SK-N-SH treated with all-trans-retinoic acid at 6 μM for 48 hours (cell line): ENCODE measurements at regions not wholly inside any gene's neighbourhood (a gene's known extent, or its start where the extent isn't known, plus 50 kb on each side); places are given as distances from the start of the nearest gene placed in this dataset.

ENCODE experiments used
- ATAC-seq: fragments of 200-7000 bp; cut with Tn5 transposase; 3 replicates; pipeline ENCODE4 v1.9.1; 2020; ENCODE audit warnings: mild to moderate bottlenecking, moderate library complexity
- ARNTL ChIP-seq: fragments of 450-650 bp; formaldehyde crosslinking; IDR thresholded peaks from 2 replicates; pipeline ENCODE4 v1.5.0; 2020; ENCODE audit warnings: low read depth, mild to moderate bottlenecking, moderate library complexity, borderline replicate concordance
- BACH2 ChIP-seq: fragments of 250-450 bp; sonication (Bioruptor Pico); IDR thresholded peaks from 2 replicates; pipeline ENCODE4 v1.9.0; 2021; ENCODE audit warnings: mild to moderate bottlenecking, borderline replicate concordance
- CSDC2 ChIP-seq: fragments of 250-450 bp; sonication (Bioruptor Pico); IDR thresholded peaks from 2 replicates; pipeline ENCODE4 v1.5.0; 2020; ENCODE audit warnings: mild to moderate bottlenecking, moderate library complexity
- ESRRG ChIP-seq: fragments of 250-450 bp; sonication (Bioruptor Pico); IDR thresholded peaks from 2 replicates; pipeline ENCODE4 v1.6.1; 2021; ENCODE audit warnings: mild to moderate bottlenecking
- GLIS3 ChIP-seq: fragments of 250-450 bp; sonication (Bioruptor Pico); IDR thresholded peaks from 2 replicates; pipeline ENCODE4 v1.5.0; 2020; ENCODE audit warnings: mild to moderate bottlenecking, moderate library complexity
- ISL1 ChIP-seq: fragments of 250-450 bp; sonication (Bioruptor Pico); IDR thresholded peaks from 2 replicates; pipeline ENCODE4 v2.1.2; 2022; ENCODE audit warnings: mild to moderate bottlenecking, moderate library complexity
- OSR1 ChIP-seq: fragments of 250-450 bp; sonication (Bioruptor Pico); IDR thresholded peaks from 2 replicates; pipeline ENCODE4 v1.8.0; 2022; ENCODE audit warnings: moderate library complexity, mild to moderate bottlenecking, inconsistent platforms
- PATZ1 ChIP-seq: fragments of 250-450 bp; sonication (Bioruptor Pico); IDR thresholded peaks from 2 replicates; pipeline ENCODE4 v1.8.0; 2020; ENCODE audit warnings: mild to moderate bottlenecking, moderate library complexity, borderline replicate concordance
- PPARA ChIP-seq: fragments of 250-450 bp; sonication (Bioruptor Pico); IDR thresholded peaks from 2 replicates; pipeline ENCODE4 v1.5.0; 2020; ENCODE audit warnings: mild to moderate bottlenecking, borderline replicate concordance
- RARB ChIP-seq: fragments of 250-450 bp; sonication (Bioruptor Pico); IDR thresholded peaks from 2 replicates; pipeline ENCODE4 v1.8.0; 2021; ENCODE audit warnings: mild to moderate bottlenecking, moderate library complexity
- SNAI2 ChIP-seq: fragments of 250-450 bp; sonication (Bioruptor Pico); IDR thresholded peaks from 2 replicates; pipeline ENCODE4 v1.5.0; 2020; ENCODE audit warnings: mild to moderate bottlenecking, moderate library complexity
- TCF4 ChIP-seq: fragments of 250-450 bp; sonication (Bioruptor Pico); IDR thresholded peaks from 2 replicates; pipeline ENCODE4 v1.8.0; 2021; ENCODE audit warnings: mild to moderate bottlenecking, moderate library complexity, borderline replicate concordance
- TOX ChIP-seq: fragments of 250-450 bp; sonication (Bioruptor Pico); IDR thresholded peaks from 2 replicates; pipeline ENCODE4 v1.8.0; 2021; ENCODE audit warnings: mild to moderate bottlenecking, moderate library complexity, borderline replicate concordance
- TSHZ2 ChIP-seq: fragments of 250-450 bp; sonication (Bioruptor Pico); IDR thresholded peaks from 2 replicates; pipeline ENCODE4 v1.5.0; 2020; ENCODE audit warnings: mild to moderate bottlenecking, moderate library complexity
- ZC3H10 ChIP-seq: fragments of 250-450 bp; sonication (Bioruptor Pico); IDR thresholded peaks from 2 replicates; pipeline ENCODE4 v1.5.1; 2021; ENCODE audit warnings: mild to moderate bottlenecking, moderate library complexity
- ZFP3 ChIP-seq: fragments of 250-450 bp; sonication (Bioruptor Pico); IDR thresholded peaks from 2 replicates; pipeline ENCODE4 v1.5.0; 2020; ENCODE audit warnings: mild to moderate bottlenecking, moderate library complexity
- ZFP30 ChIP-seq: fragments of 450-650 bp; formaldehyde crosslinking; IDR thresholded peaks from 2 replicates; pipeline ENCODE4 v1.5.0; 2022; ENCODE audit warnings: mild to moderate bottlenecking, moderate library complexity
- ZNF565 ChIP-seq: fragments of 450-650 bp; formaldehyde crosslinking; conservative IDR thresholded peaks from 2 replicates; pipeline ENCODE4 v1.5.0; 2020; ENCODE audit warnings: low read depth, mild to moderate bottlenecking, moderate library complexity
- ZNF70 ChIP-seq: fragments of 450-650 bp; formaldehyde crosslinking; IDR thresholded peaks from 2 replicates; pipeline ENCODE4 v1.5.0; 2020; ENCODE audit warnings: mild to moderate bottlenecking, moderate library complexity
- ZNF8 ChIP-seq: fragments of 450-650 bp; formaldehyde crosslinking; IDR thresholded peaks from 2 replicates; pipeline ENCODE4 v1.5.0; 2020; ENCODE audit warnings: mild to moderate bottlenecking, moderate library complexity
- TF ChIP-seq, protein P1 (sequence below): fragments of 250-450 bp; sonication (Bioruptor Pico); IDR thresholded peaks from 2 replicates; pipeline ENCODE4 v1.5.1; 2020; ENCODE audit warnings: low read depth, mild to moderate bottlenecking, moderate library complexity
- TF ChIP-seq, protein P2 (sequence below): fragments of 250-450 bp; sonication (Bioruptor Pico); IDR thresholded peaks from 2 replicates; pipeline ENCODE4 v1.8.0; 2021; ENCODE audit warnings: low read depth, mild to moderate bottlenecking, moderate library complexity, borderline replicate concordance

DNA sequence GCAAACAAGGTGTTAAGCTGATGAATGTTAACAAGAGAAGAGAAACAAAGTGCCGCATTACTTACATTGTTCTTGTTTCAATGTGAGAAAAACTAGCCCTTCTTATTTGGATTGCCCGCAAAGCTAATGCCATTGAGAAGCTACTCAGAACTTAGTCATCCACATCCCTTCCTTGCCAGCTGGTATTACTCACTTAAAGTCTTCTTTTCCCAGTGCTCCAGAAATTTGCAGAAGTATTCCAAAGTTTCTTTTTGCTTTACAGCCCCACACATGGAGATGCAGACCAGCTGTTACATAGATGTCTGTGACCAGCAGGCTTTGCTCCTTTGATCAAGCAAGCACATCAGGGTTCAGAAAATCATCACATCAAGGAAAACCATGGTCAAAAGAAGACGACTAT, 529.0 kb downstream of the TBC1D32 start:
- TF ChIP-seq CSDC2 (CRISPR knock-in tag), result no peak
- TF ChIP-seq RARB (CRISPR knock-in tag), result no peak
- no peak for TF ChIP-seq PPARA (CRISPR knock-in tag)
- no peak for TF ChIP-seq ZNF70 (CRISPR knock-in tag)
- TF ChIP-seq GLIS3 (CRISPR knock-in tag), result no peak
- ATAC-seq, result no peak

GRCh38 chr6:120804612-120805011, 529.7 kb downstream of the TBC1D32 start:
- ATAC-seq, result no peak
- TF ChIP-seq PPARA (CRISPR knock-in tag), result no peak
- TF ChIP-seq, protein P1, sequence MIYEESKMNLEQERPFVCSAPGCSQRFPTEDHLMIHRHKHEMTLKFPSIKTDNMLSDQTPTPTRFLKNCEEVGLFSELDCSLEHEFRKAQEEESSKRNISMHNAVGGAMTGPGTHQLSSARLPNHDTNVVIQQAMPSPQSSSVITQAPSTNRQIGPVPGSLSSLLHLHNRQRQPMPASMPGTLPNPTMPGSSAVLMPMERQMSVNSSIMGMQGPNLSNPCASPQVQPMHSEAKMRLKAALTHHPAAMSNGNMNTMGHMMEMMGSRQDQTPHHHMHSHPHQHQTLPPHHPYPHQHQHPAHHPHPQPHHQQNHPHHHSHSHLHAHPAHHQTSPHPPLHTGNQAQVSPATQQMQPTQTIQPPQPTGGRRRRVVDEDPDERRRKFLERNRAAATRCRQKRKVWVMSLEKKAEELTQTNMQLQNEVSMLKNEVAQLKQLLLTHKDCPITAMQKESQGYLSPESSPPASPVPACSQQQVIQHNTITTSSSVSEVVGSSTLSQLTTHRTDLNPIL (CRISPR knock-in tag), result no peak
- no peak for TF ChIP-seq TCF4 (CRISPR knock-in tag)
- TF ChIP-seq ZNF565 (CRISPR knock-in tag), result no peak
- no peak for TF ChIP-seq SNAI2 (CRISPR knock-in tag)
- no peak for TF ChIP-seq TSHZ2 (CRISPR knock-in tag)
- no peak for TF ChIP-seq ISL1 (CRISPR knock-in tag)
- no peak for TF ChIP-seq CSDC2 (CRISPR knock-in tag)
- no peak for TF ChIP-seq PATZ1 (CRISPR knock-in tag)
- no peak for TF ChIP-seq ZC3H10 (CRISPR knock-in tag)
- TF ChIP-seq ESRRG (CRISPR knock-in tag), result no peak
- TF ChIP-seq TOX (CRISPR knock-in tag), result no peak
- no peak for TF ChIP-seq OSR1
- no peak for TF ChIP-seq ZFP30 (CRISPR knock-in tag)
- no peak for TF ChIP-seq ZNF8 (CRISPR knock-in tag)
- TF ChIP-seq, protein P2, sequence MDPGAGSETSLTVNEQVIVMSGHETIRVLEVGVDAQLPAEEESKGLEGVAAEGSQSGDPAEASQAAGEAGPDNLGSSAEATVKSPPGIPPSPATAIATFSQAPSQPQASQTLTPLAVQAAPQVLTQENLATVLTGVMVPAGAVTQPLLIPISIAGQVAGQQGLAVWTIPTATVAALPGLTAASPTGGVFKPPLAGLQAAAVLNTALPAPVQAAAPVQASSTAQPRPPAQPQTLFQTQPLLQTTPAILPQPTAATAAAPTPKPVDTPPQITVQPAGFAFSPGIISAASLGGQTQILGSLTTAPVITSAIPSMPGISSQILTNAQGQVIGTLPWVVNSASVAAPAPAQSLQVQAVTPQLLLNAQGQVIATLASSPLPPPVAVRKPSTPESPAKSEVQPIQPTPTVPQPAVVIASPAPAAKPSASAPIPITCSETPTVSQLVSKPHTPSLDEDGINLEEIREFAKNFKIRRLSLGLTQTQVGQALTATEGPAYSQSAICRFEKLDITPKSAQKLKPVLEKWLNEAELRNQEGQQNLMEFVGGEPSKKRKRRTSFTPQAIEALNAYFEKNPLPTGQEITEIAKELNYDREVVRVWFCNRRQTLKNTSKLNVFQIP (CRISPR knock-in tag), result no peak
- TF ChIP-seq GLIS3 (CRISPR knock-in tag), result no peak
- no peak for TF ChIP-seq BACH2 (CRISPR knock-in tag)
- TF ChIP-seq ZFP3 (CRISPR knock-in tag), result no peak

- no peak for ATAC-seq
- TF ChIP-seq TOX (CRISPR knock-in tag) (no peak), SNAI2 (CRISPR knock-in tag) (no peak), ZFP30 (CRISPR knock-in tag) (no peak), ARNTL (no peak), CSDC2 (CRISPR knock-in tag) (no peak), ZNF70 (CRISPR knock-in tag) (no peak), RARB (CRISPR knock-in tag) (no peak), TCF4 (CRISPR knock-in tag) (no peak), ZNF8 (CRISPR knock-in tag) (no peak)
- TF ChIP-seq, protein P1 (CRISPR knock-in tag), result no peak
- TF ChIP-seq, all 23 proteins: peak for 0
These were observed 547.6 kb downstream of the TBC1D32 start for GRCh38 chr6:120786682-120787081.
